ENCODE measurements at regions not wholly inside any gene's neighbourhood (a gene's known extent, or its start where the extent isn't known, plus 50 kb on each side); places are given as distances from the start of the nearest gene placed in this dataset.
"Not testable (repeated sequence)": the region's sequence is repeated elsewhere in the genome, so short reads cannot be mapped to it uniquely, and the experiment has no call there.

DNA sequence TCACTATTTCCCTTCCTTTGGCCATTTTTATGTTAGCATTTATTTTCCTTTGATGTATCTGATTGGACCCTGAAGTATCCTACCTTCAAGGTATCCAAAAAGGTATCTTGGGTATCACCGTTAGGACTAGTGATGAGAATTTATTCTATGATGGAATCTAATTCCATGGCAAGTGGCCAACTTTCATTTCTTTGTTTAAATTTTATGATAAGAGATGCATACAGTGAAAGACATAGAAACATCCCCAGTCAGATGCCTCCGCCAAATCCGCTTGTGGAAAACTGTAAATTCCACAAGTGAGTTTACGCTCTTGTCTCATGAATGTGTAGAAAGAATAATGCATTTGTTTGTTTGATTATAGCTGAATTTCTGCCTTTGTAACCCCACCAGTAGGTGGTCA is 153.7 kb upstream of the NR2F2 start:
- no peak for DNase-seq

DNA sequence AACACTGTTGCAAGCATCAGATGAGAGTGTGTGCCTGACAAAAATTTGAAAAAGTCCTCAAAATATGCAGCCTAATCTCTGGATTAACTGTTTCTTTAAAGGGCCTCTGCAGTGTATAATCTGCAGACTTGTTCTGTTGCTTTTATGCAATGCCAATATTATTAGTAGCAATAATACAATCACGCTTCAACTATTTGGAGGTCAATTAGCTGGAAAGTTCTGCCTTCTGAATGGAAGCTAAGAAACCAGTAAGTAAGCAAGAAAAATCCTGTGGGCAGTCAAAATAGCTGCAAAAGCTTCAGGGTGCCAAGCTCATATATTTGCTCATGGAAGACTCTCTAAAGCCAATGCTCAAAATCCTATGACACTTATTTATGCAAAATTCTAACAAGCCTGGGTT is 153.2 kb upstream of the NR2F2 start:
- no peak for DNase-seq

DNA sequence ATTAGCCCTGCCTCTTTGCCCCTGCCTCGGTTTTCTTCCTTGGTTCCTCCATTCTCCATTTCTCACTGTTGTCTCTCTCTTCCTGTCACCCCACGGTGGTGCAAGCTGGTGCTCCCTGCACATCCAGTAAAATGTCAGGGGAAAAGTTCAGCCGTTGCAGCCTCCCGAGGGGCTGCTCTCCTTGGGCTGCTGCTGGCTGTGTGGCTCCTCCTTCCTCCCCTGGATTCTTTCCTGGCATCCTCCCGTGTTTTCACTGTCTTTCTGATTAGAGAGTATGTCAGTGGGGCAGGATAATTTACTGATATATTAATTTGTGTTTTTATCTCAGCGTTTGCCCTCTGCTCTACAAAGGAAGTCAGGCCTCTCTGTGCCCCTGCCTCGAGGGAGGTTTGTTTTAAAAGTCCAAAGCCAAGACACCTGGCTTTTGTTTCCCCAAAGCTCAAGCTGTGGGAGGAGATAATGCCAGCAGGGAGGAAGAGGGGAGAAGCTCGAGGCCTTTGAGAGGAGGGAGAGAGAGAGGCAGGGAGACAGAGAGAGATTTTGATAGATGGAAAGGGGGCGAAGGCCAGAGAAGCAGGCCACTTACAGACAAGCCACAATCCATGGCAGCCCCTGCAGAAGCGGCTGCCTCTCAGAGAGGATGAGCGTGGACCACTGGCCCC is 150.3 kb upstream of the NR2F2 start:
- no peak for DNase-seq

DNA sequence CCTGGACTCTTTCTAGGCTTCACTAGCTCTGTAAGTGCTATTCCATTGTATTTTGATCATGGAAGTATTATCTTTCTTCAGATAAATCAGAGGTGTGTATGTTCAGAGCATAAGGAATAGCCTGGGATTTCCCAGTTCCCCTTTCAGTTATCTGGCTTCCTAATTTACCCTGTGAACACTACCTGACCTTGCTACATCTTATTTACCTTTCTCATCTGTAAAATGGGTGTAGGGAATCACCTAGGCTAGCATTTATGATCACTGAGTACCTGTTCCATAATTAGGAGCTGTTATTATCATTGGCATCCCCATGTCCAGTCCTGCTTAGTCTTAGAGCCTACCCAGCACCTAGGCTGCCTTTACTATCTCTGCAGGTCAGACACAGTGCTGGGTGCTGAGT is 149.3 kb upstream of the NR2F2 start:
- DNase-seq, result no peak

DNA sequence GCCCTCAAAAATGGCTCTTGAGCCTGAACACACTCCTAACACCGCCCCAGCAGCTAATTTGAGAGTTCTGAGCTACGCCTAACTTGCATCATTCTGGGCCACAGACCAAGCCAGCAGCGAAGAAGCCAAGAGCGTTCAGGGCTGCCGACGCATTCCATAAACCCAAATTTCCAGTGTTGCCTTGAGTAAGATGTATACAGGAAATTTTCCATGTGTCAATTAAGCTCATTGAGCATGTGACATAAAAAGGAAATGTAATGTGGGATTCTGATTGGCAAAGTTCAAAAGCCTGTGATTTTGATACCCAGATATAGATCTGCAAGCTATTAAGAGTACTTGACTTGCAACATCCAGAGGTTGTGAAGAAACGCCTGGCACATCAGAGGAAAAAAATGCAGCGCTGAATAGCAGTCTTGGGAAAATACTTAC is 148.6 kb upstream of the NR2F2 start:
- DNase-seq, result peak; percentile 92

DNA sequence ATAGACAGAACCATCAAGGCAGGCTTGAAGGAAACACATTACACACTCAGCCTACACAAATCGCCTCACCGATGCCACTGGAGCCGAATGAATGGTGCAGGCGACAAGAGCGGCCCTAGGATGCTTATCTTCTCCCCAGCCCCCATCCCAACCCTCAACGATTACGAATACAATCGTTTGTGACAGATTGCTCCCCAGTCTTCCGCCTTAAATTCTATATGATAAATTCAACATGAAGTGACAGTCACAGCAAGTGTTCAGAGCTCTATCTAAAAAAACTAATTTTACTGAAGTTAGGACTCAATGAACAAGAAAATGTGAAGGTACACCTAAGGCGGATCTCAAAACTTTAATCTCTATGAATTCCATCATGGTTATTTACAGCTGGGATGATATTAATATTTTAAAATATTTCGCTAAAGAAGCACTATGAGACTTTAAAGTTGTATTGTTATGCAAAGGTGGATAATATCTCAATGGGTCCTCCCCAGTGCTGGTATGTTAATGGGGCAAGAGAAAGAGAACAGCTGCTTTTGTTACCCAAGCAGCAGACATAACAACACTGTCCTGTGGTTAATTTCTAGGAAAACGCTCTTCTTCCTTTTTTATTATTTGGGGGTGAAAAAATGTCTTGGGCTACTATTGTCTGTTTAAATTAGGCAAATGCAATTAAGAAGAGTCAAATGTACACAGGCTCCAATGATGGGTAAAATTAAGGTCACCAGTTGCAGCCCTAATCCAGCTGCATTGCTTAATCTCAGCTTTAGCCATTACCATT is 147.6 kb upstream of the NR2F2 start:
- DNase-seq, result no peak

DNA sequence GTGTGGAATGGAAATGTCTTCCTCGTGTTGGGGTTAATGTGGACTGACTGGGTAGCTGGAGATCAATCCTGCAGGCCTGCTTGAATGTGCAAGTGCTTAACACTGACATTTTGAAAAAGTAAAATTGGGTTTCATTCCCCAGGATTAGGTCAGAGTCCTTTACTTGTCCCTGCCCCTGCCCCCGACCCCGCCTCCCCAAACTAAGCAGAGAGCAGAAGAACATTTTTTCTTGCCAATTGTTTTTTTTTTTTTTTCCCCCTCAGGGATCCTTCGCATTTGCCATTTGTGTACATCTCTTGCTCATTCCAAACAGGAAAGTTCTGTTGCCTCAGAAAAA is 147.0 kb upstream of the NR2F2 start:
- no peak for DNase-seq

DNA sequence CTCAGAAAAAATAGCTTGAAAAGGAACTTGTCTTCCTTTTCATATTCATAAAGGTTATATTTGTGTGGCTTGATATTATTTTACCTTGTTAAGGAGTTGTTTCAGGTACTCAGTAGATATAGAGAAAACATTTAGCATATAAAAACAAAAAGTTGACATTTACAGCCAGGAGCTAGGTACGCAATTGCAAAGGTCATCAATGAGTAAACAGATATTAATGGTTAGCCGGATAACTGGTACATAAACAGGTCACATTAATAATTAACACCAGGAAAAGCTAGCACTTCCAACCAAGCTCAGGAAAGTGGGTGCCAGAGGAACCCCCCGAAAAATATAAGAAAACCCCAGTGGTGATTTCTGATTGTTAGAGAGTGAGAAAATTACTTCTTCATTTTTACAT is 146.6 kb upstream of the NR2F2 start:
- DNase-seq, result no peak

DNA sequence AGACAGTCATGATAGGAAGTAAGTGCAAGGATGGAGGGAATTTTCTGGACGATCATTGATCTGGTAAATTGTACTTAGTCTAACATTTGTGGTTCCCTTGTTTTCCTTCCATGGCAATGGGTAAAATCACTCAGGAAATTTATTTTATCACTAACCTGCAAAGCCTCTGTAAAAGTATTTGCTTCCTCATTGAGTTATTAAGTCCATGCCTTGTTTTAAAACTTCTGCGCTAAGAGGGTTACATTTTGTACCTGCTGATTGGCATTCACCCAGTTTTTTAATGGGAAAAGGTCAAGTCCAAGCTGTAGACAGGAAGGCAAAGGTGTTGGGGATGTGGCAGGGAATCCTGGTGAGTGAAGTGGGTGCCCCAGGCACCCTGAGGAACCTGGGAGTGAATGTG is 146.2 kb upstream of the NR2F2 start:
- DNase-seq, result no peak

DNA sequence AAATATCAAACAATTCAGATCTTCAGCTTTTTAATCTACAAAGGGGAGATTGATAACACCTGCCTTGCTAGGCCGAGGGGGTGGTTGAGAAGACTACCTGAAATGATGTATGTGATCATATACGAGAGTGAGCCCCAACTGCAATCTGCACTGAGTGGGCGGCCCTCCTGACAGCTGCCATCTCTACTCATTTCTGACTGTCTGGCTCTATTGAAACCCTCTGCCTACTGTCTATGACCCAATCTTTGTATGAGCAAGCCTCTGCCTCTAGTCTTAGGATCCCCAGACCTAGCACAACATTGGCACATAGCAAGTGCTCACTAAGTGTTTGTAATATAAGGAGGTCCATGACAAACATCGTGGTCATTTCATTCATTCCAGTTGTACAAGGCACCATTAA is 144.4 kb upstream of the NR2F2 start:
- no peak for DNase-seq

DNA sequence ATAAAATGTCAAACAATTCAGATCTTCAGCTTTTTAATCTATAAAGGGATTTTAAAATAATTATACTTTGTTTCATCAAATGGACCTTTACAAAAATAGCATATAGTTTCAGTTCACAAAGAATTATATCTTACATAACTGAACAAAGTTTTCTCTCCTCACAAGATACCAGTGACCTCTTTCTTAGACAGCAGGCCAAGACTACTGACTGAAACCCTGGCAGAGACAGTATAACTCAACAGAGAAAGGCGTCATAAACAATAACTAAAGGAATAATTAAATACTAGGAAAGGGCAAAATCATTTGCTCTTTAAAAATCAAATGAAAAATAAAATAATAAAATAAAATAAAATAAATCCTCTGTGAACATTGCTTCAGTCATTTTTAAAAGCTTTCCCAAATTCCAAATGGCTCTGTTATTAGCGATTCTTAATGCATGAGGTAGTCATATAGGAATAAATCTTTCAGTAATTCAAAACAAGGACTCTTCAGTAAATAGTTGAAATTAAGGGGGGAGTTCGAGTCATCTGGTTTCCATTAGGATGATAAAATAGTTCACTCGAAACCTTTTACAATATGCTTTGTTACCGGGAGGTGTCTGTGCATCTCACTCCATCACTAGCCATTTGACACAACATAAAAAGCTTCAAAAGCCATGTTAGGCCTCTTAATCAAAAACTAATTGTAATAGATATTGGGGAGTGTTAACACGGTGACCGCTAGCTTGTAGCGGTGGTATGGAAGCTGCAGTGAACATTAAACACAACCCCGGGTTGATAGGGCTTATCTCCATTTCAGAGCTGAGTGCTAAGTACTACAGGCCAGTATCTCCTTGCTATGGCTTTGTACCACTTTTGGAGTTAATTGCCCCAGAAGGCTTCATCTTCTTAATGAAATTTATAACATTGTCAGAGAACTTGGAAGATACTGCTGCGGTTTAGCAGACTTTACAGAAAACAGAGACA is 142.9 kb upstream of the NR2F2 start:
- DNase-seq, result no peak

DNA sequence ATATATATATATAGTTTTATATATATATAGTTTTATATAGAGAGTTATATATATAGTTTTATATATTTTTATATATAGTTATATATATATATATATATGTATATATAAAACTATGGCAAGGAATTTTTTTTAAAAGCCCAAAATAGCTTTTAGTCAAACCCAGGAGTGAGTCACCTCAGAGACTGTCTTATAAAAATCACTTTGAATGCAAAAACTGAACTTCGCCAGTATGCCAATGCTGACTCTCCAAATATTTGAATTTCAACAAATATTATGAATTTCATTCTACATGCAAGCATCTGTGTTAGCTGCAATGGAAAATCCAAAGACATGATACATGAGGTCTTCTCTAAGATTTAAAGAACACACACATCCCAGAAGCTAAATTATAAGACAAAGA is 132.8 kb upstream of the NR2F2 start:
- no peak for DNase-seq

DNA sequence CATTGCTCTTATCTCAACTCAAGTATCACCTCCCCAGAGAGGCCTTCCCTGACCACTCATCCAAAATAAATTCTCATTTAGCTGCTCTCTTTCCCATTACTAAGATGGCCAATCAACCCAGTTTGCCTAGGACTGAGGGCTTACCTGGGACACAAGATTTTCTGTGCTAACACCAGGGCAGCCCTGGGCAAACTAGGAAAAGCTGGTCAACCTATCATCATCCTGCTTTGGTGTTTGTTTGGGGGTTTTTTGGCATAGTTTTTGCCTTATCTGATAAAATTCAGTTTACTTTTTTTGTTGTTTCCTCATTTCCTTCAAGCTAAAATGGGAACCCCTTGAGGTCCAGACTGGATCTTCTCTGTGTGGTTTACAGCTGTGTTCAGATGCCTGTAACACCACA is 131.4 kb upstream of the NR2F2 start:
- no peak for DNase-seq

DNA sequence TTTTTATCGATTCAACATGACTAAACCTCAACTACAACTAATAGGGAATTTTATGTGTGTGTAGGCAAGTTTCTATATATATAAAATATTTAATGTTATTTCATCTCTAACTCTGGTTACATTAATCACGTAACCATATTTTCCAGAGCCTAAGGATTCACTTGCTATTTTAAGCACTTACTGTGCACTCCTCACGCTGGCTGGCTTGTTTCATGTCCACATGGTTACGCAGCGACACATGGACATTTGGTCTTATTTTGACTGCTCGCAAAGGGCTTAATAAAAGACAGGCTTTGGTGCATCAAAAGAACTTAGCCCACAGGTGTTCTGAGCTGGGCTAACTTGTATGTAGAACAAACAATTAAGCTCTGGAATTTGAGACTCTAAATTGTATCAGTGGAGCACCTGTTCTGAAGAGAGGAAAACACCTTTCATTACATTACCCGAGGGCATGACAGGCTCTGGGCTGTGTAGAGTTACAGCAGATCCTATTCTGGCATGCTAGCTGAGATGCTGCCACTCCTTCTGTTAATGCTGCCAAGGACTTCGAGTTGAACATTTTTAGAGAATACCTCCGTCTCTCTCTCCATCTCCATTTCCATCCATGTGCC is 130.0 kb upstream of the NR2F2 start:
- no peak for DNase-seq

DNA sequence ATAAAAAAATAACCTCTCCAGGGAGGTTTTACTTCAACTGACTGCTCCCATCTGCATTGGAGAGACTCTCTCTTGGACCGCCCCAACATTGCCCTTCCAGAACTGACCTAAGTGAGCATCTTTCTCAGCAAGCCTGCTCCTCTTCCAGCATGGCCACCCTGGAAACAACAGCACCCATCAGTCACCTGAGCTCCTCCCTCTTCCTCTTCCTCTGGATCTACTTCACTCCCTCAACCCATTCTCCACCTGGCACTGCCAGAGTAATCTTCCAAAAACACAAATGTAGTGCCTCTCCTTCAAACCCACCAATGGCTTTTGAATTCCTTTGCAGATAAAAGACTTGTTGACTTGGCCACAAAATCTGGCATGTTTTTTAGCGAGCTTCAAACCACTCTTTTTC is 128.8 kb upstream of the NR2F2 start:
- DNase-seq, result no peak

DNA sequence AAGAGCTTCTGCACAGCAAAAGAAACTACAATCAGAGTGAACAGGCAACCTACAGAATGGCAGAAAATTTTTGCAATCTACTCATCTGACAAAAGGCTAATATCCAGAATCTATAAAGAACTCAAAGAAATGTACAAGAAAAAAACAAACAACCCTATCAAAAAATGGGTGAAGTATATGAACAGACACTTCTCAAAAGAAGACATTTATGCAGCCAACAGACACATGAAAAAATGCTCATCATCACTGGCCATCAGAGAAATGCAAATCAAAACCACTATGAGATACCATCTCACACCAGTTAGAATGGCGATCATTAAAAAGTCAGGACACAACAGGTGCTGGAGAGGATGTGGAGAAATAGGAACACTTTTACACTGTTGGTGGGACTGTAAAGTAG is 124.9 kb upstream of the NR2F2 start:
- not testable (repeated sequence) for DNase-seq

DNA sequence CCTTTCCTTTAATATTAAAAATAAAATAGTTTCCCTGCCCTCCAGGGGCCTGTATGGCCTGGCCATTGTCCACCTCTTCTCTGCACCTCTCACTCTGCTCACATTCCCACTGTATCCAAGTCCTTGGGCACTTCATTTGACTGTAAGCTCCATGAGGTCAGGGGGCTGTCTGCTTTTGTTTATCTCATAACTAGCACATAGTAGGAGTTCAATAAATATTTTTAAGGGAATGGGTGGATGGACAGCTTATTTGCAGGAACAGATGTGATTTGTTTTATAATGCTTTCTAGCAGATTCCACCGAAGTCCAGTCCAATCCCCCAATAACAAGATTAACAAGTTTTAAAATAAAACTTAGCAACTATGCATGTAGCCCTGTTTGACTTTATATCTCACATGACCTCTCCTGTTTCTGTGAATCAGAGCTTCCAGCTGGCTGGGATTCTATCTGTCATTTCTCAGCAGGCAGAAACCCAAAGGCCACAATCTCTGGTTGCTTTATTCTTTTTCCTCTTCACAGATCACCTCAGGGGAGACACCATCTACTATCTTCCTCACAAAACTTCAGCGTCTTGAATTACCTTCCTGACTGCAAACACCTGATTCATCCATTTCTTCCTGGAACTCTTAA is 123.0 kb upstream of the NR2F2 start:
- DNase-seq, result no peak

DNA sequence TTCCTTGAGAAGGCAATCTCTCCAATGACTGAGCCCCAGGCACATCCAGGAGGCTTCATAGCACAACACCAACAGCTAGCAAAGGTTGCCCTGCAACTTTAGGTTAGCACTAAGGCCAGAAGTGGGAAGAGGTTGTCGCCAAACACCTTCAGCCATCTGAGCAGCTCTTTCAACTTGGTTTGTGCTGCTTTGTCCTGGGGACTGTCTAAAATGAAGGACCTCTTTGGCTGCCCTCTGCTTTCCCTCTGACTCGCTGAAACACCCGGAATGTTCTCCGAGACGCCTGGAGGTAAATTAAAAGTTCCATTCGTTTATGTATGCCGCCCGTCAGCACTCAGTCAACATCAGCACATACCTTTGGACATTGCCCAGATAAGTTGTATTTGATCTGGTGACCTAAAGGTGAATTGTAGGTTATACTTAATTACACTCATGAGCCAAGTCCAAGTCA is 121.2 kb upstream of the NR2F2 start:
- no peak for DNase-seq

DNA sequence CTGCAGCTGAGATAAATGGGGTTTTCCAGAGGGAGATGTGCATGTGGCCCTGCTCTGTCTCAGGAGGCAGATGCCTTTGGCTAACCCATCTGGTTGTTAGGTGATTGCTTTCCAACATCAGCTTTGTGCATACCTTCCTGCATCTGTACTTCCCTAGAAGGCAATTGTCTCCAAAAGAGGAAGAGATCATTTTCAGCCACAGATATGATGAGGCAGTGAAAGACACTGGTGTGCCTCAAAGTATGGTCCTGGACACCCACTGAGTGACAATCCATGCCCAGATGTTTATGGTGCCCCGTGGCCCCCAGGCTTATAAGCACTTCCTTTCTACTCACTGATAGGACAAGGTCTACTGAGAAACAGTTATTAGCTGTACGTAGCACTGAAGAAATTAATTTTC is 117.5 kb upstream of the NR2F2 start:
- no peak for DNase-seq

DNA sequence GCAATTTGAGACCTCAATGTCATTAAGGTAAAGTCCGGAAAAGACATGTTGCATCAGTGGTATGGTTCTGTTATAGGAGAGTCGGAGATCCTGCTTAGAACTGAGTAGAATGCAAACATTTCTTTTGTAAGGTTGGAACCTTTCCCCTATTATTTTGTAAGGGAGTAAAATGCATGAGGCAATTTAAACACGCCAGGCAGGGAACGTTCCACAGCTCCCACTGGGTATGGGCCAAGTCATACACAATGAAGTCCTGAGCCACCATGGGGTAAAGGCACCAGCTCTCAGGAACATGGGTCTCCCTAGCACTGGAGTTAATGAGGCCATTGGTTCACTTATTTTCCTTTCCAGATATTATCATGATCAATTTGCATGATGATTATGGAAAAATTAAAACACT is 116.6 kb upstream of the NR2F2 start:
- no peak for DNase-seq

DNA sequence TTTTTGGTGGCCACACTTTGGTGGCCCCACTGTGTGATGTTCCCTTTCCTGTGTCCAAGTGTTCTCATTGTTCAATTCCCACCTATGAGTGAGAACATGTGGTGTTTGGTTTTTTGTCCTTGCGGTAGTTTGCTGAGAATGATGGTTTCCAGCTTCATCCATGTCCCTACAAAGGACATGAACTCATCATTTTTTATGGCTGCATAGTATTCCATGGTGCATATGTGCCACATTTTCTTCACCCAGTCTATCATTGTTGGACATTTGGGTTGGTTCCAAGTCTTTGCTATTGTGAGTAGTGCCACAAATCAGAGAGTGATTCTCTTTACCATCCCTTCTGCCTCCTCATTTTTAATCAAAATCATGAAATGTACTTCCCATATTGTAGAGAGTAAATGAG is 114.0 kb upstream of the NR2F2 start:
- DNase-seq, result not testable (repeated sequence)

DNA sequence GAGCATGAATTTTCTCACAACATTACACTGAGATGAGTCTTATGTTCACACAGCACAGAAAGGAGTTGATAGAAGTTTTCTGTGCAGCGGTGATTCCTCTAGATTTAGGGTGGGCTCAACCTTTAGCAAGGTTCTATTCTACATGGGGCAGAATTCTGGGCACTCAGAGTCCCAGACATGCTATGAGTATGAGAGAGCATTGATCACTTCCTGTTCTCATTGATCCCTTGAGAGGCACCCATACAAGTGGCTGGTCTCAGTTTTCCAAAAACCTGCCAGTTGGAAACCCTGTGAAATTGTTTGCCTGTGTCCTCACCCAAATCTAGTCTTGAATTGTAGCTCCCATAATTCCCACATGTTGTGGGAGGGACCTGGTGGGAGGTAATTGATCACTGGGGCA is 112.5 kb upstream of the NR2F2 start:
- DNase-seq, result no peak

Data from femur (tissue), 1 donor.